HEK293 (cell line): ENCODE measurements at regions not wholly inside any gene's neighbourhood (a gene's known extent, or its start where the extent isn't known, plus 50 kb on each side); places are given as distances from the start of the nearest gene placed in this dataset.
"Not testable (repeated sequence)": the region's sequence is repeated elsewhere in the genome, so short reads cannot be mapped to it uniquely, and the experiment has no call there.

Experiments used
- CTCF ChIA-PET: fragments of 350-600 bp; formaldehyde crosslinking; extraction: SDS; loops from one replicate; lab custom pipeline; 2021; ENCODE audit warnings: antibody characterized with exemption; lab: Yijun Ruan, JAX
- POLR2A ChIA-PET: fragments of 300-600 bp; formaldehyde crosslinking; extraction: SDS; loops from one replicate; lab custom pipeline; 2020; ENCODE audit warnings: antibody characterized with exemption, inconsistent platforms; lab: Yijun Ruan, JAX
- H3K27ac ChIP-seq: fragments of 200-500 bp; sonication (Bioruptor generic); 2 replicates; pipeline ENCODE4 v1.5.1; 2014; ENCODE audit warnings: low read depth, low read length, control low read depth, inconsistent platforms; ENCODE audit errors: extremely low read depth
- H3K36me3 ChIP-seq, 2 experiments: fragments of 200-500 bp in 1 of 2; sonication (Bioruptor generic) in 1 of 2; 1 replicate in 1 of 2; 2 replicates in 1 of 2; pipeline ENCODE4 v1.5.1; 2014 to 2017; ENCODE audit warnings: inconsistent platforms in 2 of 2, low read length in 2 of 2; ENCODE audit not compliant: control insufficient read depth in 2 of 2, insufficient read depth in 1 of 2
- H3K4me1 ChIP-seq: fragments of 200-500 bp; sonication (Bioruptor generic); 2 replicates; pipeline ENCODE4 v1.5.1; 2014; ENCODE audit warnings: mild to moderate bottlenecking, low read length, inconsistent platforms; ENCODE audit not compliant: control insufficient read depth, insufficient read depth
- H3K4me3 ChIP-seq: 2 replicates; pipeline ENCODE4 v1.5.1; 2011; ENCODE audit warnings: low read depth, mild to moderate bottlenecking, control low read depth, low read length, moderate library complexity
- H3K9me3 ChIP-seq: fragments of 200-500 bp; sonication (Bioruptor generic); 2 replicates; pipeline ENCODE4 v1.5.1; 2014; ENCODE audit warnings: low read depth, low read length, inconsistent platforms; ENCODE audit not compliant: control insufficient read depth, insufficient read depth
- EGR2 ChIP-seq: fragments of 450-650 bp; formaldehyde crosslinking; IDR thresholded peaks from 2 replicates; pipeline ENCODE4 v1.5.1; 2016; ENCODE audit warnings: low read depth, missing biosample characterization, missing genetic modification characterization
- KLF9 ChIP-seq: fragments of 450-650 bp; formaldehyde crosslinking; IDR thresholded peaks from 2 replicates; pipeline ENCODE4 v1.5.1; 2016; ENCODE audit warnings: missing biosample characterization, missing genetic modification characterization, low read depth
- MYNN ChIP-seq: fragments of 450-650 bp; formaldehyde crosslinking; IDR thresholded peaks from 2 replicates; pipeline ENCODE4 v1.5.1; 2016; ENCODE audit warnings: missing biosample characterization, missing genetic modification characterization, borderline replicate concordance
- SP2 ChIP-seq: fragments of 450-650 bp; formaldehyde crosslinking; IDR thresholded peaks from 2 replicates; pipeline ENCODE4 v1.5.1; 2016; ENCODE audit warnings: missing biosample characterization, missing genetic modification characterization
- ZBTB21 ChIP-seq: fragments of 450-650 bp; formaldehyde crosslinking; IDR thresholded peaks from 2 replicates; pipeline ENCODE4 v1.5.1; 2017; ENCODE audit warnings: missing biosample characterization, missing genetic modification characterization
- ZNF350 ChIP-seq: fragments of 450-650 bp; formaldehyde crosslinking; IDR thresholded peaks from 2 replicates; pipeline ENCODE4 v1.5.0; 2017; ENCODE audit warnings: missing biosample characterization, mild to moderate bottlenecking, missing genetic modification characterization
- ZNF48 ChIP-seq: fragments of 450-650 bp; formaldehyde crosslinking; IDR thresholded peaks from 2 replicates; pipeline ENCODE4 v1.5.1; 2016; ENCODE audit warnings: missing biosample characterization, missing genetic modification characterization
- TF ChIP-seq, protein P1 (sequence below): sonication (generic); formaldehyde crosslinking; IDR thresholded peaks from 2 replicates; pipeline ENCODE4 v1.8.1; 2022; ENCODE audit warnings: mild to moderate bottlenecking, moderate library complexity, missing genetic modification reagents
- TF ChIP-seq, protein P2 (sequence below): fragments of 450-650 bp; formaldehyde crosslinking; IDR thresholded peaks from 2 replicates; pipeline ENCODE4 v1.5.1; 2016; ENCODE audit warnings: missing biosample characterization, missing genetic modification characterization
- TF ChIP-seq, protein P3 (sequence below): fragments of 450-650 bp; formaldehyde crosslinking; IDR thresholded peaks from 2 replicates; pipeline ENCODE4 v1.5.1; 2016; ENCODE audit warnings: missing biosample characterization, missing genetic modification characterization
- TF ChIP-seq, protein P4 (sequence below): fragments of 450-650 bp; formaldehyde crosslinking; IDR thresholded peaks from 2 replicates; pipeline ENCODE4 v1.5.1; 2016; ENCODE audit warnings: missing biosample characterization, missing genetic modification characterization
- TF ChIP-seq, protein P5 (sequence below): fragments of 450-650 bp; formaldehyde crosslinking; IDR thresholded peaks from 2 replicates; pipeline ENCODE4 v1.5.1; 2016; ENCODE audit warnings: missing biosample characterization, missing genetic modification characterization
- TF ChIP-seq, protein P6 (sequence below): fragments of 450-650 bp; formaldehyde crosslinking; IDR thresholded peaks from 2 replicates; pipeline ENCODE4 v1.5.1; 2016; ENCODE audit warnings: missing biosample characterization, missing genetic modification characterization, borderline replicate concordance

DNA sequence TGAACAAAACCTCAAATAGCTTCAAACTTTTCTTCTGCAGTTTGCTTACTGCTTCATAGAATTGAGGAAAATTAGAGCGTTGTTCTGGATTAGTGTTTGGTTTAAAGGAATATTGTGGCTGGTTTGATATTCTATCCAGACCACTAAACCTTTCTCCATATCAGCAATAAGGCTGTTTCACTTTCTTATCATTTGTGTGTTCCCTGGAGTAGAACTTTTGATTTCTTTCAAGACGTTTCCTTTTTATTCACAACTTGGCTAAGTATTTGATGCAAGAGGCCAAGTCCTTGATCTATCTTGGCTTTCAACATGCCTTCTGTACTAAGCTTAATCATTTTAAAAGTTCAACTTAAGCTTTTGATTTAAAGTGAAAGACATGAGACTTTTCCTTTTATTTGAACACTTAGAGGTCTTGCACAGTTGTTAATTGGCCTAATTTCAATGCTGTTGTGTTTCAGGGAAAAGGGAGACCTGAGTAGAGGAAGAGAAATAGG lies 359.1 kb downstream of the S1PR1 start:
- TF ChIP-seq KLF9 (tag by site-specific recombination): no peak
- TF ChIP-seq, protein P1, sequence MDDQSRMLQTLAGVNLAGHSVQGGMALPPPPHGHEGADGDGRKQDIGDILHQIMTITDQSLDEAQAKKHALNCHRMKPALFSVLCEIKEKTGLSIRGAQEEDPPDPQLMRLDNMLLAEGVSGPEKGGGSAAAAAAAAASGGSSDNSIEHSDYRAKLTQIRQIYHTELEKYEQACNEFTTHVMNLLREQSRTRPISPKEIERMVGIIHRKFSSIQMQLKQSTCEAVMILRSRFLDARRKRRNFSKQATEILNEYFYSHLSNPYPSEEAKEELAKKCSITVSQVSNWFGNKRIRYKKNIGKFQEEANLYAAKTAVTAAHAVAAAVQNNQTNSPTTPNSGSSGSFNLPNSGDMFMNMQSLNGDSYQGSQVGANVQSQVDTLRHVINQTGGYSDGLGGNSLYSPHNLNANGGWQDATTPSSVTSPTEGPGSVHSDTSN (CRISPR knock-in tag): no peak
- no peak for TF ChIP-seq ZNF350
- no peak for TF ChIP-seq ZNF48 (tag by site-specific recombination)
- no peaks in the 10 kb centered on the region for H3K4me1 ChIP-seq
- no peaks in the 10 kb centered on the region for H3K9me3 ChIP-seq
- H3K36me3 ChIP-seq: no peaks in the 10 kb centered on the region
- H3K27ac ChIP-seq: no peak overlapping the region
- H3K4me3 ChIP-seq: no peak overlapping the region
- POLR2A ChIA-PET: no interaction called here
- CTCF ChIA-PET: interaction anchor here (0.6 kb wide), 1 partner anchor 149 kb away, joined by 3 read pairs; no protein-coding TSS in a partner anchor

DNA sequence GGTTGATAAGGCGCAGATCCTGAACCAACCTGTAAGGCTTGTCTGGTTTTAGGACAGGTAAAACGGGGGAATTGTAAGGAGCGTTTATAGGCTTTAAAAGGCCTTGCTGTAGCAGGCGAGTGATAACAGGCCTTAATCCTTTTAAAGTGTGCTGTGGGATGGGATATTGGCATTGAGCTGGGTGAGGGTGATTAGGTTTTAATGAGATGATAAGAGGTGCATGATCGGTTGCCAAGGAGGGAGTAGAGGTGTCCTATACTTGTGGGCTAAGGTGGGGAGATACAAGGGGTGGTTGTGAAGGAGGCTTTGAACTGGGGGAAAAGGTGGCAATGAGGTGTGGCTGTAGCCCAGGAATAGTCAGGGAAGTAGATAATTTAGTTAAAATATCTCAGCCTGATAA lies 363.8 kb downstream of the S1PR1 start:
- H3K4me1 ChIP-seq, H3K27ac ChIP-seq, H3K4me3 ChIP-seq, H3K9me3 ChIP-seq, H3K36me3 ChIP-seq, POLR2A ChIA-PET, CTCF ChIA-PET: not testable (repeated sequence)

DNA sequence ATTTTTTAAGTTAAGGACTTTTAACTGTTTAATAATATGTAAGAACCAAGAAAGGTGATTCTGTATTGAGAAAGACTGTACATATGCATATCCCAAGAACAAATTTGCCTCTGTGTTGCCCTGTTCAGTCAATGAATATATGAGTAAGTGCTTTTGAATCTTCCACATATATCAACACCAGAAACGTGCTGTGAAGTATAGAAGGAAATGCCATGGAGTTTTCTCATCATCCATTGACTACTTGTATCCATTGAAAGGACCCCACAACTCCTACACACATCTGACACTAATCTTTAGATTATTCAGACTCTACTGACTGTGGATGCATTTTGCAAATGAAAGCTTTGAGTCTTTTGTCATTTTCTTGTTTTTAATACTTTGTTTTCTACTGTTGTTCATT lies 366.9 kb downstream of the S1PR1 start:
- H3K27ac ChIP-seq: no peak overlapping the region
- no peaks in the 10 kb centered on the region for H3K36me3 ChIP-seq
- ChIA-PET POLR2A (no interaction called here), CTCF (interaction anchor here (0.6 kb wide), 1 partner anchor 76 kb away, joined by 3 read pairs; no protein-coding TSS in a partner anchor)
- no peaks in the 10 kb centered on the region for H3K9me3 ChIP-seq
- H3K4me1 ChIP-seq: no peaks in the 10 kb centered on the region
- H3K4me3 ChIP-seq: no peak overlapping the region
- TF ChIP-seq, protein P1 (CRISPR knock-in tag): no peak
- TF ChIP-seq, protein P2, sequence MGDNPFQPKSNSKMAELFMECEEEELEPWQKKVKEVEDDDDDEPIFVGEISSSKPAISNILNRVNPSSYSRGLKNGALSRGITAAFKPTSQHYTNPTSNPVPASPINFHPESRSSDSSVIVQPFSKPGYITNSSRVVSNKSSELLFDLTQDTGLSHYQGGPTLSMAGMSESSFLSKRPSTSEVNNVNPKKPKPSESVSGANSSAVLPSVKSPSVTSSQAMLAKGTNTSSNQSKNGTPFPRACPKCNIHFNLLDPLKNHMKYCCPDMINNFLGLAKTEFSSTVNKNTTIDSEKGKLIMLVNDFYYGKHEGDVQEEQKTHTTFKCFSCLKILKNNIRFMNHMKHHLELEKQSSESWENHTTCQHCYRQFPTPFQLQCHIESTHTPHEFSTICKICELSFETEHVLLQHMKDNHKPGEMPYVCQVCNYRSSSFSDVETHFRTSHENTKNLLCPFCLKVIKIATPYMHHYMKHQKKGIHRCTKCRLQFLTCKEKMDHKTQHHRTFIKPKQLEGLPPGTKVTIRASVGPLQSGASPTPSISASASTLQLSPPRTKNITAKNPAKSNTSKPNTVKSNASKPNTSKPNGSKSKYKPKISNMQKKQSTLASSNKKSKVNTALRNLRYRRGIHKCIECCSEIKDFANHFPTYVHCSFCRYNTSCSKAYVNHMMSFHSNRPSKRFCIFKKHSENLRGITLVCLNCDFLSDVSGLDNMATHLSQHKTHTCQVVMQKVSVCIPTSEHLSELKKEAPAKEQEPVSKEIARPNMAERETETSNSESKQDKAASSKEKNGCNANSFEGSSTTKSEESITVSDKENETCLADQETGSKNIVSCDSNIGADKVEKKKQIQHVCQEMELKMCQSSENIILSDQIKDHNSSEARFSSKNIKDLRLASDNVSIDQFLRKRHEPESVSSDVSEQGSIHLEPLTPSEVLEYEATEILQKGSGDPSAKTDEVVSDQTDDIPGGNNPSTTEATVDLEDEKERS (tag by site-specific recombination): no peak
- no peak for TF ChIP-seq EGR2
- TF ChIP-seq, protein P3, sequence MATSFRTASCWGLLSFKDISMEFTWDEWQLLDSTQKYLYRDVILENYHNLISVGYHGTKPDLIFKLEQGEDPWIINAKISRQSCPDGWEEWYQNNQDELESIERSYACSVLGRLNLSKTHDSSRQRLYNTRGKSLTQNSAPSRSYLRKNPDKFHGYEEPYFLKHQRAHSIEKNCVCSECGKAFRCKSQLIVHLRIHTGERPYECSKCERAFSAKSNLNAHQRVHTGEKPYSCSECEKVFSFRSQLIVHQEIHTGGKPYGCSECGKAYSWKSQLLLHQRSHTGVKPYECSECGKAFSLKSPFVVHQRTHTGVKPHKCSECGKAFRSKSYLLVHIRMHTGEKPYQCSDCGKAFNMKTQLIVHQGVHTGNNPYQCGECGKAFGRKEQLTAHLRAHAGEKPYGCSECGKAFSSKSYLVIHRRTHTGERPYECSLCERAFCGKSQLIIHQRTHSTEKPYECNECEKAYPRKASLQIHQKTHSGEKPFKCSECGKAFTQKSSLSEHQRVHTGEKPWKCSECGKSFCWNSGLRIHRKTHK (tag by site-specific recombination): no peak
- TF ChIP-seq, protein P4, sequence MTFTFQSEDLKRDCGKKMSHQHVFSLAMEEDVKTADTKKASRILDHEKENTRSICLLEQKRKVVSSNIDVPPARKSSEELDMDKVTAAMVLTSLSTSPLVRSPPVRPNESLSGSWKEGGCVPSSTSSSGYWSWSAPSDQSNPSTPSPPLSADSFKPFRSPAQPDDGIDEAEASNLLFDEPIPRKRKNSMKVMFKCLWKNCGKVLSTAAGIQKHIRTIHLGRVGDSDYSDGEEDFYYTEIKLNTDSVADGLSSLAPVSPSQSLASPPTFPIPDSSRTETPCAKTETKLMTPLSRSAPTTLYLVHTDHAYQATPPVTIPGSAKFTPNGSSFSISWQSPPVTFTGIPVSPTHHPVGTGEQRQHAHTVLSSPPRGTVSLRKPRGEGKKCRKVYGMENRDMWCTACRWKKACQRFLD: no peak
- TF ChIP-seq, protein P5, sequence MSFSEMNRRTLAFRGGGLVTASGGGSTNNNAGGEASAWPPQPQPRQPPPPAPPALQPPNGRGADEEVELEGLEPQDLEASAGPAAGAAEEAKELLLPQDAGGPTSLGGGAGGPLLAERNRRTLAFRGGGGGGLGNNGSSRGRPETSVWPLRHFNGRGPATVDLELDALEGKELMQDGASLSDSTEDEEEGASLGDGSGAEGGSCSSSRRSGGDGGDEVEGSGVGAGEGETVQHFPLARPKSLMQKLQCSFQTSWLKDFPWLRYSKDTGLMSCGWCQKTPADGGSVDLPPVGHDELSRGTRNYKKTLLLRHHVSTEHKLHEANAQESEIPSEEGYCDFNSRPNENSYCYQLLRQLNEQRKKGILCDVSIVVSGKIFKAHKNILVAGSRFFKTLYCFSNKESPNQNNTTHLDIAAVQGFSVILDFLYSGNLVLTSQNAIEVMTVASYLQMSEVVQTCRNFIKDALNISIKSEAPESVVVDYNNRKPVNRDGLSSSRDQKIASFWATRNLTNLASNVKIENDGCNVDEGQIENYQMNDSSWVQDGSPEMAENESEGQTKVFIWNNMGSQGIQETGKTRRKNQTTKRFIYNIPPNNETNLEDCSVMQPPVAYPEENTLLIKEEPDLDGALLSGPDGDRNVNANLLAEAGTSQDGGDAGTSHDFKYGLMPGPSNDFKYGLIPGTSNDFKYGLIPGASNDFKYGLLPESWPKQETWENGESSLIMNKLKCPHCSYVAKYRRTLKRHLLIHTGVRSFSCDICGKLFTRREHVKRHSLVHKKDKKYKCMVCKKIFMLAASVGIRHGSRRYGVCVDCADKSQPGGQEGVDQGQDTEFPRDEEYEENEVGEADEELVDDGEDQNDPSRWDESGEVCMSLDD (tag by site-specific recombination): no peak
- no peak for TF ChIP-seq SP2 (tag by site-specific recombination)
- TF ChIP-seq ZBTB21 (tag by site-specific recombination): no peak
- no peak for TF ChIP-seq MYNN (tag by site-specific recombination)
- TF ChIP-seq, protein P6, sequence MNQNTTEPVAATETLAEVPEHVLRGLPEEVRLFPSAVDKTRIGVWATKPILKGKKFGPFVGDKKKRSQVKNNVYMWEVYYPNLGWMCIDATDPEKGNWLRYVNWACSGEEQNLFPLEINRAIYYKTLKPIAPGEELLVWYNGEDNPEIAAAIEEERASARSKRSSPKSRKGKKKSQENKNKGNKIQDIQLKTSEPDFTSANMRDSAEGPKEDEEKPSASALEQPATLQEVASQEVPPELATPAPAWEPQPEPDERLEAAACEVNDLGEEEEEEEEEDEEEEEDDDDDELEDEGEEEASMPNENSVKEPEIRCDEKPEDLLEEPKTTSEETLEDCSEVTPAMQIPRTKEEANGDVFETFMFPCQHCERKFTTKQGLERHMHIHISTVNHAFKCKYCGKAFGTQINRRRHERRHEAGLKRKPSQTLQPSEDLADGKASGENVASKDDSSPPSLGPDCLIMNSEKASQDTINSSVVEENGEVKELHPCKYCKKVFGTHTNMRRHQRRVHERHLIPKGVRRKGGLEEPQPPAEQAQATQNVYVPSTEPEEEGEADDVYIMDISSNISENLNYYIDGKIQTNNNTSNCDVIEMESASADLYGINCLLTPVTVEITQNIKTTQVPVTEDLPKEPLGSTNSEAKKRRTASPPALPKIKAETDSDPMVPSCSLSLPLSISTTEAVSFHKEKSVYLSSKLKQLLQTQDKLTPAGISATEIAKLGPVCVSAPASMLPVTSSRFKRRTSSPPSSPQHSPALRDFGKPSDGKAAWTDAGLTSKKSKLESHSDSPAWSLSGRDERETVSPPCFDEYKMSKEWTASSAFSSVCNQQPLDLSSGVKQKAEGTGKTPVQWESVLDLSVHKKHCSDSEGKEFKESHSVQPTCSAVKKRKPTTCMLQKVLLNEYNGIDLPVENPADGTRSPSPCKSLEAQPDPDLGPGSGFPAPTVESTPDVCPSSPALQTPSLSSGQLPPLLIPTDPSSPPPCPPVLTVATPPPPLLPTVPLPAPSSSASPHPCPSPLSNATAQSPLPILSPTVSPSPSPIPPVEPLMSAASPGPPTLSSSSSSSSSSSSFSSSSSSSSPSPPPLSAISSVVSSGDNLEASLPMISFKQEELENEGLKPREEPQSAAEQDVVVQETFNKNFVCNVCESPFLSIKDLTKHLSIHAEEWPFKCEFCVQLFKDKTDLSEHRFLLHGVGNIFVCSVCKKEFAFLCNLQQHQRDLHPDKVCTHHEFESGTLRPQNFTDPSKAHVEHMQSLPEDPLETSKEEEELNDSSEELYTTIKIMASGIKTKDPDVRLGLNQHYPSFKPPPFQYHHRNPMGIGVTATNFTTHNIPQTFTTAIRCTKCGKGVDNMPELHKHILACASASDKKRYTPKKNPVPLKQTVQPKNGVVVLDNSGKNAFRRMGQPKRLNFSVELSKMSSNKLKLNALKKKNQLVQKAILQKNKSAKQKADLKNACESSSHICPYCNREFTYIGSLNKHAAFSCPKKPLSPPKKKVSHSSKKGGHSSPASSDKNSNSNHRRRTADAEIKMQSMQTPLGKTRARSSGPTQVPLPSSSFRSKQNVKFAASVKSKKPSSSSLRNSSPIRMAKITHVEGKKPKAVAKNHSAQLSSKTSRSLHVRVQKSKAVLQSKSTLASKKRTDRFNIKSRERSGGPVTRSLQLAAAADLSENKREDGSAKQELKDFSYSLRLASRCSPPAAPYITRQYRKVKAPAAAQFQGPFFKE (tag by site-specific recombination): no peak
